Right atrium auricular region (tissue), 2 donors: ENCODE measurements at regions not wholly inside any gene's neighbourhood (a gene's known extent, or its start where the extent isn't known, plus 50 kb on each side); places are given as distances from the start of the nearest gene placed in this dataset.

Source experiments
- DNase-seq: peaks from one replicate; pipeline ENCODE4 v3.0.0-alpha.2; 2019; ENCODE audit warnings: low spot score
- H3K27ac ChIP-seq, 2 donors: fragments of 200-600 bp; sonication (generic); 1 replicate in 1 of 2; 2 replicates in 1 of 2; pipeline ENCODE4 v1.5.1; 2016 to 2019
- H3K27me3 ChIP-seq, 2 donors: fragments of 200-600 bp; sonication (generic); one replicate each; pipeline versions ENCODE4 v1.5.1 to v1.6.0; 2017 to 2019
- H3K36me3 ChIP-seq: fragments of 200-600 bp; sonication (generic); one replicate; pipeline ENCODE4 v1.5.1; 2016
- H3K4me1 ChIP-seq, 2 donors: fragments of 200-600 bp; sonication (generic); one replicate each; pipeline versions ENCODE4 v1.5.1 to v1.6.0; 2017 to 2019
- H3K4me3 ChIP-seq, 2 donors: fragments of 200-600 bp; sonication (generic); 1 replicate in 1 of 2; 2 replicates in 1 of 2; pipeline ENCODE4 v1.5.1; 2017 to 2019; ENCODE audit warnings: mild to moderate bottlenecking in 1 of 2, moderate library complexity in 1 of 2
- H3K9me3 ChIP-seq, 2 donors: fragments of 200-600 bp; sonication (generic); one replicate each; pipeline ENCODE4 v1.5.1; 2019
- TF ChIP-seq, protein P1 (sequence below), 2 donors: fragments of 200-600 bp; sonication (generic); IDR thresholded peaks; one replicate each; pipeline ENCODE4 v1.5.1; 2019; ENCODE audit warnings: antibody characterized with exemption in 2 of 2

DNA sequence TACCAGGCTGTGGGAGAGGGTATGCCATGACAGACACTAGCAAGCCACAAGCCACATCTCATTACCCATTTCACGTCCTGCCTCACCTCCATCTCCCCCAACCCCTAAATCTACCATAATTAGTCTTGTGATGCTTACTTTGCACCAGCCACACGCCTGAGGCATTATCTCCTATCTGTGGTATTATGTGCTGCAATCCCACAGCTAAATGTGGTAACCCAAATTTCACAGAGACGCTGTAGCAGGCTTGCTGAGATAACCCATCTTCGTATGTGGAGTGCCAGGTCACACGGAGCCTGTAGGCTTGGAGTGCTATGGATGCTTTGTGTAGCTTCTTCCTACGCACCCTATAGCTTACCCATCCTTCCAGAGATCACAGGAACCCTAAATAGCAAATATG, 256.7 kb upstream of the KCNH8 start:
- no peak for DNase-seq
- H3K9me3 ChIP-seq, result no peaks in the 10 kb centered on the region
- H3K4me1 ChIP-seq, result no peaks in the 10 kb centered on the region
- H3K27ac ChIP-seq, result no peak overlapping the region
- H3K4me3 ChIP-seq, result no peak overlapping the region
- no peaks in the 10 kb centered on the region for H3K27me3 ChIP-seq
- no peaks in the 10 kb centered on the region for H3K36me3 ChIP-seq
- TF ChIP-seq, protein P1, sequence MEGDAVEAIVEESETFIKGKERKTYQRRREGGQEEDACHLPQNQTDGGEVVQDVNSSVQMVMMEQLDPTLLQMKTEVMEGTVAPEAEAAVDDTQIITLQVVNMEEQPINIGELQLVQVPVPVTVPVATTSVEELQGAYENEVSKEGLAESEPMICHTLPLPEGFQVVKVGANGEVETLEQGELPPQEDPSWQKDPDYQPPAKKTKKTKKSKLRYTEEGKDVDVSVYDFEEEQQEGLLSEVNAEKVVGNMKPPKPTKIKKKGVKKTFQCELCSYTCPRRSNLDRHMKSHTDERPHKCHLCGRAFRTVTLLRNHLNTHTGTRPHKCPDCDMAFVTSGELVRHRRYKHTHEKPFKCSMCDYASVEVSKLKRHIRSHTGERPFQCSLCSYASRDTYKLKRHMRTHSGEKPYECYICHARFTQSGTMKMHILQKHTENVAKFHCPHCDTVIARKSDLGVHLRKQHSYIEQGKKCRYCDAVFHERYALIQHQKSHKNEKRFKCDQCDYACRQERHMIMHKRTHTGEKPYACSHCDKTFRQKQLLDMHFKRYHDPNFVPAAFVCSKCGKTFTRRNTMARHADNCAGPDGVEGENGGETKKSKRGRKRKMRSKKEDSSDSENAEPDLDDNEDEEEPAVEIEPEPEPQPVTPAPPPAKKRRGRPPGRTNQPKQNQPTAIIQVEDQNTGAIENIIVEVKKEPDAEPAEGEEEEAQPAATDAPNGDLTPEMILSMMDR (IDR thresholded peaks at IDR 0.05), result no peak

DNA sequence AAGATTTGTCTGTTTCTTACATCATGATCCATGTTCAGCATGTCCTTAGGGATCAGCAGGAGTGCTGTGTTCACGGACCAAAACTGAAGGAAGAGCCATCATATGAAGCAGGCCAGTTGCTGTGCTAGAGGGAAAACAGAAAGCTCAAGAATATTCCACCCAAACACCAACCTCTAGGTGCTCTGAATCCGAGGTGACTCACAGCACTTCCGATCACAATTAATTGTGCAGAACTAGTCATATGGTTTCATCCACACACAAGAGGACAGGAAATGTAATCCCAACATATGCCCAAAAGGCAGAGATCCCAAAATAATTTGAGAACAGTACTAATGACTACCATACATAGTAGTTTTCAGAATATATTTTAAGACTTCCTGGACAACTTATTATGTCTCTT, 257.9 kb upstream of the KCNH8 start:
- Histone ChIP-seq H3K4me1 (no peaks in the 10 kb centered on the region), H3K36me3 (no peaks in the 10 kb centered on the region), H3K9me3 (no peaks in the 10 kb centered on the region), H3K27me3 (no peaks in the 10 kb centered on the region), H3K27ac (no peak overlapping the region), H3K4me3 (no peak overlapping the region)
- DNase-seq, result no peak
- TF ChIP-seq, protein P1 (IDR thresholded peaks at IDR 0.05), result no peak

DNA sequence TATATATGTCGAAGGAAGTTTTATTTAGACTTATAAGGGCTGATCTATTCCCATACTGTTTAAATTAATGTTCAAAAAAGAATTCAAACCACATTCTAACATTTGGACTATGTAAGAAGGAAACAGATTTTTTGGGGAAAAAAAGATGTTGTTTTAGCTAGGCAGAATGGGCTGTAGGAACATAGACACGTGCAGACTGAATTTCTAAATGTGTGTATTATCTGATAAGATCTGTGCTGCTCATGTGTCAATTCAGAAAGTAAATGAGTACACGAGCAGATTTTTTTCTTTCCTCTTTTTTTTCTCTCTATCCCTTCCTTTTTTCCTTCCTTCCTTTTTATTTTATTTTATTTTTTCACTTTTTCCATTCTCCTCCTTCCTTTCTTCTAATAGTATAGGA, 259.5 kb upstream of the KCNH8 start:
- Histone ChIP-seq H3K9me3 (no peaks in the 10 kb centered on the region), H3K36me3 (no peaks in the 10 kb centered on the region), H3K4me1 (no peaks in the 10 kb centered on the region), H3K4me3 (no peak overlapping the region), H3K27ac (no peak overlapping the region), H3K27me3 (no peaks in the 10 kb centered on the region)
- no peak for DNase-seq
- TF ChIP-seq, protein P1 (IDR thresholded peaks at IDR 0.05), result no peak

DNA sequence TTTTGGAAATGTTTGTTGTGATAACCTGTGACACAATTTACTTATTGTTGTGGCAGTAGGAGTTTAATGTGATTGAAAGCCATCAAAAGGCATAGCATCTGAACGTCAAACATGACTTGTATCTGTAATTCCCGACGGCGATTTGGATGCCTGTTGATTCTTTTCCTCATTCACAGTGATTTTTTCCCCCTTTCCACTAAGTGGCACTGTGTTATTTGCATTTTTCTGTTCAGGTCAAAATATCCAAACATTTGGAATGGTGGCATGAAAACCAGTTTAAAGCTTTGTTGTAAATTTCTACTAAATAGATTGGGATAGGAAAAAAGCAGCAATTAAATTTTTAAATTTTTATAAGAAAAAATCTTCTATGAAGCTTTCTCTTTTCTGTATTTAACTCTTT, 259.9 kb upstream of the KCNH8 start:
- Histone ChIP-seq H3K4me1 (no peaks in the 10 kb centered on the region), H3K36me3 (no peaks in the 10 kb centered on the region), H3K27ac (no peak overlapping the region), H3K27me3 (no peaks in the 10 kb centered on the region), H3K9me3 (no peaks in the 10 kb centered on the region), H3K4me3 (no peak overlapping the region)
- DNase-seq, result no peak
- TF ChIP-seq, protein P1 (IDR thresholded peaks at IDR 0.05), result no peak

DNA sequence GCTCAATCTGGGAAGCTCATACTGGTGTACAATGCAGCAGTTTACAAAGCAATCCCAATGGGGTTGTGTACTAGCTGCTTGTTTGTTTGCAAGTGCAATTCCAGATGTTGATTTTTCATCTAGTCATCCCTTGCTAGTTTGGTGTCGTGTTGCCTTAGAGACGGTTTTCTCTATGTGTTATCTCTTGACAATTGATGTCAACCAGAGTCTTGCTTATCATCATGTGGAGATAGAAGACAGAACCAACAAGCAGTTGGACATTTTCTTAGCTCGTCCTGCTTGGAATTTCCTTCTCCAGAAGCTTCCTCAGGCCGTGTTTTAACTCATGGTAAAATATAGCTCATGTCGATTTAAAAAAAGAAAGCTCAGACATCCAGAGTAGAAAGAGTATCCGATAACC, 262.0 kb upstream of the KCNH8 start:
- TF ChIP-seq, protein P1 (IDR thresholded peaks at IDR 0.05), result no peak
- no peak overlapping the region for H3K4me3 ChIP-seq
- DNase-seq, result no peak
- no peaks in the 10 kb centered on the region for H3K27me3 ChIP-seq
- no peaks in the 10 kb centered on the region for H3K9me3 ChIP-seq
- no peak overlapping the region for H3K27ac ChIP-seq
- H3K36me3 ChIP-seq, result no peaks in the 10 kb centered on the region
- H3K4me1 ChIP-seq, result no peaks in the 10 kb centered on the region

DNA sequence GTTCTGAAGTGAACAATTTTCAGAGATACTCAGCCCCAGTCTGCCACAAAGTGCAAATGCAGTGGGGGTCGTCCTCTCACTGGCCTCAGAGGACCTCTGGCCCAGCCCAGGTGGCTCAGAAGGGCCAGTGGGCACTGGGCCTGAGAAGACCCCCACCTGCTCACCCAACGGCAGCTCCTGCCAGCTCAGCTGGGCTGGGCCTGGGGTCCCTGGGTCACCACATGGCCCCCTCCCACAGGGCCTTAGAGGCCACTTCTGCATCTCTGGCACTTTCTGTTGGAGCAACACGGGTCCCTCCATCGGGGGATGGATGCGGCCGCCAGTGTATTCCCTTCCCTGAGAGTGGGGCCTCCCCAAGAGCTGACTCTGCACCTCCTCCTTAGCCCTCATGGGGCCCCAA, 262.7 kb upstream of the KCNH8 start:
- no peak for DNase-seq
- no peaks in the 10 kb centered on the region for H3K9me3 ChIP-seq
- H3K36me3 ChIP-seq, result no peaks in the 10 kb centered on the region
- no peaks in the 10 kb centered on the region for H3K4me1 ChIP-seq
- TF ChIP-seq, protein P1 (IDR thresholded peaks at IDR 0.05), result no peak
- no peak overlapping the region for H3K27ac ChIP-seq
- H3K27me3 ChIP-seq, result no peaks in the 10 kb centered on the region
- no peak overlapping the region for H3K4me3 ChIP-seq
